ENCODE measurements at regions not wholly inside any gene's neighbourhood (a gene's known extent, or its start where the extent isn't known, plus 50 kb on each side); places are given as distances from the start of the nearest gene placed in this dataset.

DNA sequence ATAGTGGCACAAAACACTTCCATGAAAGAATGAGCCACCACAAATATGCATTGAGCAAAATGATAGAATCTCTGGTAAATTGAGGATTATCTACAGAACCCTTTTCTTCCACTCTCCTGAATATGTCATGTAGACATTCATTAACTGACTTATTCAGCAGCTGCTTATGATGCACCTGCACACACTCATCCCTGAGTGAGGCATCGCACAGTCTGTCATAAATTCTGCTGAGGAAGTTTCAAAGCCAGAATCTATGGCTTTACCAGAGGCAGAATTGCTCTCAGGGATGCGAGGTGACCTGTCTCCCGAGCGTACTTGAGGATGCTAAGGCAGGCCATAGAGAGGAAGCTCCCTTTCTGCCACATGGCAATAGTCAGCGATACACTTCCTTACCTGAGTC is 1090.2 kb downstream of the UQCRFS1 start:
- Histone ChIP-seq H3K27me3 (ENCODE audit: insufficient read depth, low read length) (no peaks in the 10 kb centered on the region), H2BK5ac (ENCODE audit: insufficient read length, low read length) (no peak overlapping the region), H3K18ac (ENCODE audit: insufficient read length, low read depth, low read length) (no peak overlapping the region), H3T11ph (ENCODE audit: low read length) (no peak overlapping the region), H3K4me1 (ENCODE audit: insufficient read depth, low read length) (no peaks in the 10 kb centered on the region), H2BK15ac (ENCODE audit: low read depth, low read length) (no peak overlapping the region), H2AFZ (ENCODE audit: low read length) (no peak overlapping the region), H3K27ac (ENCODE audit: insufficient read length, low read depth, low read length) (no peak overlapping the region), H4K8ac (replicated peaks; ENCODE audit: insufficient read length, low read depth, low read length) (no peak overlapping the region), H4K20me1 (ENCODE audit: control insufficient read depth, insufficient read depth, insufficient read length) (no peaks in the 10 kb centered on the region), H2BK20ac (ENCODE audit: low read depth, low read length, poor library complexity, severe bottlenecking) (no peak overlapping the region), H3K23ac (ENCODE audit: insufficient read length, low read depth, low read length) (no peak overlapping the region), H3K4me2 (ENCODE audit: insufficient read depth, insufficient read length, low read length) (no peak overlapping the region), H3K4ac (ENCODE audit: low read depth, low read length) (no peak overlapping the region), H3K9me3 (ENCODE audit: control insufficient read depth, low read depth, low read length) (no peaks in the 10 kb centered on the region), H3K79me1 (ENCODE audit: insufficient read depth, low read depth, low read length, poor library complexity, severe bottlenecking) (no peaks in the 10 kb centered on the region), H2BK120ac (ENCODE audit: low read depth, low read length, poor library complexity, severe bottlenecking) (no peak overlapping the region), H3K79me2 (ENCODE audit: insufficient read depth, low read length) (no peaks in the 10 kb centered on the region), H4K5ac (ENCODE audit: insufficient read length, low read depth, low read length) (no peak overlapping the region), H3K9ac (ENCODE audit: extremely low read depth, insufficient read length, low read length) (no peak overlapping the region), H2AK5ac (ENCODE audit: insufficient read length, low read length) (no peak overlapping the region), H2BK12ac (ENCODE audit: insufficient read length, low read depth, low read length) (no peak overlapping the region), H3K56ac (ENCODE audit: insufficient read length, low read depth, low read length) (no peak overlapping the region), H4K91ac (ENCODE audit: insufficient read length, low read depth, low read length) (no peak overlapping the region), H3K23me2 (ENCODE audit: insufficient read length, low read depth, low read length, poor library complexity, severe bottlenecking) (no peaks in the 10 kb centered on the region), H3K14ac (ENCODE audit: insufficient read depth, low read length) (no peak overlapping the region)
- H3K9me3 Mint-ChIP-seq: no peaks in the 10 kb centered on the region
- no peak for DNase-seq
- H3K4me3 Mint-ChIP-seq: no peak overlapping the region
- no peaks in the 10 kb centered on the region for H3K36me3 Mint-ChIP-seq (ENCODE audit: insufficient read depth in 1 of 3, low read depth in 3 of 3)
- TF ChIP-seq, protein P1, sequence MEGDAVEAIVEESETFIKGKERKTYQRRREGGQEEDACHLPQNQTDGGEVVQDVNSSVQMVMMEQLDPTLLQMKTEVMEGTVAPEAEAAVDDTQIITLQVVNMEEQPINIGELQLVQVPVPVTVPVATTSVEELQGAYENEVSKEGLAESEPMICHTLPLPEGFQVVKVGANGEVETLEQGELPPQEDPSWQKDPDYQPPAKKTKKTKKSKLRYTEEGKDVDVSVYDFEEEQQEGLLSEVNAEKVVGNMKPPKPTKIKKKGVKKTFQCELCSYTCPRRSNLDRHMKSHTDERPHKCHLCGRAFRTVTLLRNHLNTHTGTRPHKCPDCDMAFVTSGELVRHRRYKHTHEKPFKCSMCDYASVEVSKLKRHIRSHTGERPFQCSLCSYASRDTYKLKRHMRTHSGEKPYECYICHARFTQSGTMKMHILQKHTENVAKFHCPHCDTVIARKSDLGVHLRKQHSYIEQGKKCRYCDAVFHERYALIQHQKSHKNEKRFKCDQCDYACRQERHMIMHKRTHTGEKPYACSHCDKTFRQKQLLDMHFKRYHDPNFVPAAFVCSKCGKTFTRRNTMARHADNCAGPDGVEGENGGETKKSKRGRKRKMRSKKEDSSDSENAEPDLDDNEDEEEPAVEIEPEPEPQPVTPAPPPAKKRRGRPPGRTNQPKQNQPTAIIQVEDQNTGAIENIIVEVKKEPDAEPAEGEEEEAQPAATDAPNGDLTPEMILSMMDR (conservative IDR thresholded peaks at IDR 0.05): no peak
- no peaks in the 10 kb centered on the region for H3K27me3 Mint-ChIP-seq (ENCODE audit: low read depth)
- H3K4me1 Mint-ChIP-seq: peaks cover 2% of the 10 kb centered on the region in 2 experiments; a peak in 2 of 4 replicates
- WGBS (ENCODE audit: extremely low coverage, insufficient read length, low lambda C conversion rate): no CpG with 5 or more reads among the region's 5 CpGs
- no peak overlapping the region for H3K27ac Mint-ChIP-seq
